Activated CD4-positive, alpha-beta T cell treated with anti-CD3 and anti-CD28 coated beads for 48 hours (primary cell): ENCODE measurements at regions not wholly inside any gene's neighbourhood (a gene's known extent, or its start where the extent isn't known, plus 50 kb on each side); places are given as distances from the start of the nearest gene placed in this dataset.
"Not testable (repeated sequence)": the region's sequence is repeated elsewhere in the genome, so short reads cannot be mapped to it uniquely, and the experiment has no call there.

Experiments
- DNase-seq: peaks from one replicate; pipeline ENCODE4 v3.0.0-alpha.2; 2020

DNA sequence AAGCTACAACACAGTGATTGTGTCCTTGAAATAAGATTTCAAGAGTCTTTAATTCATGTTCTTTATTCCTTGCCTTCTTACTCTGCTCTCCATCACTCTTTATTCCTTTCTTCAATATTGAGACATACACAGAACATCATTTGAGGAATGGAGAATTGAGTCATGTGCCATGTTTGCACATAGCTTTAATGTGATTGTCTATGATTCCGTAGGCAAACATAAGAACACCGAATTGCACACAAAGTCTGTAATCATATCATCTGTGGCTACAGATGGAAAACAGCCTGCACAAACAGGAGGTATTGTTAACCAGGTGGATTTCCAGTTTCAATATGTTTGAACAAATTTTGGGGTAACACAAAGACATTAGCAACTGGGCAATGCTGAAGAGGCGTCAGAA lies 571.6 kb upstream of the GJE1 start:
- DNase-seq, result no peak

DNA sequence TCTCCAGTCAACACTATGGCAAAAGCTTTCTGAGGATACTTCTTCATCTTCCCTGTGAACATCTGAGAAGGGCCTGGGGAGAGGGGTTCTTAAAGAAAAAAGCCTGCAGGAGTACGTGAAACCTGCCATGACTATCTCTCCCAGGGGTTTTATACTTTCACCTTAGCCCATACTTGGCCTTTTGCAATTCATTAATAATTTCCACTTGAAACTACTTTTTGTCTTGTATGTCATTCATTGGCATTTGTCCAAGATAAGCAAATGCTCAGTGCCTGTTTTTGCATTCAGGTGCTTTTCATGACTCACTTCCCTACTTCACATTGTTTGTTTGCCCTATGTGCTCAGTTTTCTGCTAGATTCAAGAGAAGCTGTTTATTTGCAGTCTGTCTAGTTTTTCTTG lies 580.3 kb upstream of the GJE1 start:
- DNase-seq, result no peak

DNA sequence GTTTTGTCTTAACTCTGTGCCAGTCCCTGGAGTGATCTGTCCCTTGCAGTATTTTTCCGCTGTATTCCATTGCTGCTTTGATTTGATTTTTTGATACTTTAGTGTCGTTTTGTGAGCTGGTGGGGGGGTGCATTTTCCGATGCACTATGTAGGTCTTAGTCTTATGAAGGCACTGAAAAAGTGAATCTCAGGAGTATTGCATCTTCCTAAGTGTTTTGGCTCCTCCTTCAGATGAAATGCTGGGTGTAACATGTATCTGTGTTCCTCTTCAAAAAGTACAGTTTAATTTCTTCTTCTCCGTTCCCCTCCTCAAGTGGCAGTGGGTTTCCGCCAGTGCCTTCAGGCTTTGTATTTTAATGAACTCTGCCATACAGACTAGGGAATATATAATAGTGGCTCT lies 580.7 kb upstream of the GJE1 start:
- DNase-seq, result no peak

DNA sequence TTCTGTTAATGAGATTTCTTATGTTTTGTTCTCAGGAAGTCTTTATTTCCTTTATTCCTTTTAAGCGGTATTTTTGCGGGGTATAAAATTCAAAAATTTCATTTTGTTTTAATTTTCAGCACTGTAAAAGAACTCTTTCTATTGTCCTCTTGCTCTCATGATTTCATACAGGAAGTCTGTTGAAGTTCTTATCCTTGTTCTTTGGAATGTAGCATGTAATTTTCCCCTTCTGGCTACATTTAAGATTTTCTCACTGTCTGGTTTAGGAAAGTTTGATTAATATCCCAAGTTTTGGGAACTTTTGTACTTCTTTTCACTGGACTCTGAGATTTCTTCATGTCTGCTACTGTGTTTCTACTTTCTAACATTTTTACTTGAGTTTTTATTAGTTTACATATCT lies 581.4 kb upstream of the GJE1 start:
- DNase-seq, result no peak

DNA sequence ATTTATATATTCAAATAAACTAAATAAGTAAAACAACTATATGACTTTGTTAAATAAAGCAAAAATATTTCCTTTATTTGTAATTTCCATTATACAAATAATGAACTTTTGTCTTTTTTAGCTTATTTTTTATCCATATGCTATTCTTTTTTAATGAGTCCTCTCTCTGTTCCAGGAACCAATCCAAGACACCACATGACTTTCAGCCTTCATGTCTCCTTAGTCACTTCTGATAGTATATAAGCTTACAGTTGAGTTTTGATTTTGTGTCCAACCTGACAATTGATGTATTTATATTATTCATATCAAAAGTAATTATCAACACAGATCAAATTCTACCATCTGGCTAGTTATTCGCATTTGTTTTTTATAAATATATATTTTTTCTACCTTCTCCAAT lies 582.3 kb upstream of the GJE1 start:
- DNase-seq, result no peak

DNA sequence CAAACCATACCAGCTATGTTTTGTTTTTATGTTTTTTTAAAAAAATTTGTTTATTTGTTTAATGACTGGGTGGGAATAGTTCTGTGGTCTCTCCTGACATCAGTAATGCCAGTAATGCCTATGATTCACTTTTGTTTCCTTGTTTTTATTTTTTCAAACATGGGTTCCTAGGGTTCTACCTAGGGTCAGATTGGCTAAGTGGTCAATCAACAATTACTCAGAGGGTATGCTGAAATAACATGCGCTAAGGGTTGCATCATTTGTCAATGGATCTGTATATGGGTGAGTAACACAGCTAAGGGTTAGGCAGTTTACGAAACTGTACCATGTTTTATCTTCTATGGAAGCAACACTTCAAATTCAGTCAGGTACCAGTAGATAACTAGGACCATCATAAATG lies 583.8 kb upstream of the GJE1 start:
- no peak for DNase-seq

DNA sequence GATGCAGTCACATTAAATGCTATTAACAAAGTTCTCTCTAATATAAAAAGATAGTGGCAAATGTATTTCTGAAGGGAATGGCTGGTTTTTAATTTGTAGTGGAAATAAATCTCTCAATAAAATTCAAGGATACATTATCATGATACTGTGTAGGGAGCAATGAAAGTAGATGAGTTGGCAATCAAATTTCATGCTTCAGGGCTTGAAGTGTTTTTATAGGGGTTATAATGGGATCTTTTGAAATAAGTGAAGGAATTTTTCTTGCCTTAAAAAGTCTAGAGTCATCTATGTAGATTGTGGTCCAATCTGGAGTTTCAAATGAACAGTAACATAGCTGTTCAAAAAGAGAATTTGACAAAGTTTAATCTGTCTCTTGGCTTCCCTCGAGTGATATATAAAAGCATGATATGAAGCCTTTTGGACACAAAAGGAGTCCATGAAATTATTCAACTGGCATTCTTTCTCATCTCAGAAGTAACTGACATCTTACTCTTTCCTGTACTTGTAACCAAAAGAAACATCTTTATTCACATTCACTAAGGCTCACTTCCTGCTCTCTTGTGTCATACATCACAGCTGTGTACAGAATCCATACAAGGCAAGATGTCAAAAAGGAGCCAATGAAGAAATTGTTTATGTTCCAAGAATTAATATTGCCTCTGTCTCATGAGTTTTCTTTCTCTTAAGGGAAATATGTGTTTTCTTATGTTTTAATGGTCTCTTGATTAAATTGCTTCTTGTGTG lies 591.0 kb upstream of the GJE1 start:
- DNase-seq, result no peak

DNA sequence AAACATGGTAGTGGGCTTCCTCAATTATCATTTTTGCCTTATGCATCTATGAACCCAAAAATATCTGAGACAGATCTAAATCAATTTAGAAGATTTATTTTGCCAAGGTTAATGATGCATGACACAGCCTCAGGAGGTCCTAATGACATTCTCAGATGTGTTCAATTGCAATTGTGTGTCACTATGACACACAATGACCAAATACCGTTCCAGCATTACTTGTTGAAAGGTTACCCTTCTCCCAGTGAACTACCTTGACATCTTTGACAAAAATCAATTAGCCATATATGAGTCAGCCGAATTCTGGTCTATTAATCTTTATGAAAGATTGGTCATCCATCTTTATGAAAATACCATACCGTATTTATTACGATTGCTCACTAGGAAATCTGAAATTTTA lies 592.5 kb upstream of the GJE1 start:
- no peak for DNase-seq

DNA sequence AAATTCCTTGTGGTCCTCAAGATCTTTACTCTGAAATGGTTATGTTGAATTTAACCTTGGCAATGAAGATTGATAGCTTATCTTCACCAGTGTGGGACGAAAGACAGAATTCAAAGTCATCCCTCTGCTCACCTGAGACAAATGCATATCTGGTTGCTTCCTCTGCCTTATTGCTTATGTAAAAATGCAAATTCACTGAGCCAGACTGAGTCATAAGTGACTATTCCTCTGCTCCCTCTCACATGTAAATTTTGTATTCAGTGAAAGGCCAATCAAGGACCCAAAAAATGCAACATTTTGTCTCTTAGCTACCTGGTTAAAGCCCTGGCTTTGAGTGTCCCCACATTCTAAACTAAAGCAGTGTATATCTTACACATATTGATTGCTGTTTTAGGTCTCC lies 593.1 kb upstream of the GJE1 start:
- no peak for DNase-seq

DNA sequence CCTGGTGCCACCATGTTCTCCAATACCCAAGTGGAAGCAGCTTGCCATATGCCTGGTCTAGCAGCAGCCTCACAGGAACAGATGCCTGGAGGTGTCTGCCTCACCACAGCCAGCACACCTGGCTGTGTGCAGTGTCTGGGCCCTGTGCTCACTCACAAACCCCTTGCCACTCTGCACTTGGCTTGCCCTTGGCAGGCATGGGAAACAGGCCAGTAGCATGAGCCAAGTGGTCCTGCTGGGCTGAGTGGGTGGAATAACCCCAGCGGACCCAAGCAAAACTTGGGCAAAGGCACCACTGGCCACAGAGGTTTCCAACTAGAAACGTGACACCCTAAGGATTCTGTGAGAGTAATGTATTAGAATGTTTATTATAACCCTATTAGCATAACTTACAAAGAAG lies 600.5 kb upstream of the GJE1 start:
- no peak for DNase-seq

DNA sequence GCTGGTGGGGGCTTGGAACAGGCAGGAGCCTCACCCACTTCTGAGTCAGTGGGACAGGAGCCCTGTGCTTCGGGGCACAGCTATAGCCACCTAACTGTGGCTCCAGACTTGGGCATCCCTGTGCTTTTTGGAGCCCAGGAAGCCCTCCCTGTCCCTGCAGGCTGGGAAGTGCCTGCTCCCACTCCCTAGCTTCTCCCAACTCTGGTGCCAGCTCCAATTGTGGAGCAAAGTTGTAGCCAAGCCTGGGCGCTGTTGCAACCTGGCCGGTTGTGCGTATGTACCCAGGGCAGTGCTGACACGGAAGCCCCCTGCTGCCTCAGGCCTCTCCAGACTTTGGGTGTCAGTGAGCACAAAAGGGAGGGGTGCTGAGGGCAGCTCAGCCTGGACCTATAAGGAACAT lies 601.7 kb upstream of the GJE1 start:
- no peak for DNase-seq

DNA sequence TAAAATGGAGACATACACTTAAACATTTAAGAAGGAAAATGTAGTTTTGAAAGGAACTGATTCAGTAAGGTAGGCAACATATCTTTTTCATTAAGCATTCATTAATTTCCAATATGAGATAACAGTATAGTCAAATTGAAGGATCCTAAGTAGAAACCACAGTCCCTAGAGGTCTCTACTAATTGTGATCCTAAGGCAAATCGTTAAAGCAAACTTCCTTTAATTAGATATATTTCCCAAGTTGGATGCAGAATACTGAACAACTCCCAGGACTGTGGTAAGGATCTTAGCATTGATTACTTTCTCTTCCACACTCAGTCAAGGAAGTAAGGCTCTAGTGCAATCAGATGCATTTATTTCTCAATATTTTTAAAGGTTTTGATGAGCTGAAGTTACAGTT lies 604.1 kb upstream of the GJE1 start:
- DNase-seq, result no peak

DNA sequence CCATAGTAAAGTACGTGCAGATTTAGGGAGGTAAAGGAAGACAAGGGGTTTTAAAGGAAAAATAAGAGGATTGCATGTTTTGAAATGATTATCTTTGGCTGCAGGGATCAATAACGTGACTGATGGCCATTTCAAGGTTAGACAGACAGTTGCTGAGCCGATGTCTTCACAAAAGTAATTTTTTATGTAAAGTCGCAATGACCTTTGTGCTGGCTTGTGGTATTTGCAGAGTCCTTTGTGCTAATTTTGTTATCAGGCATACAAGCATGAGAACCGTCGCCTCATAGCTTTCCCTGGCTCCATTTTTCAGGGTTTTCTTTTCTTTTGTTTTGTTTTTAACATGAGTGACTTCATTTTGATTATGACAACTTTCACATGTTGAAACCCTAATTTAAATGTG lies 605.7 kb upstream of the GJE1 start:
- DNase-seq, result no peak

DNA sequence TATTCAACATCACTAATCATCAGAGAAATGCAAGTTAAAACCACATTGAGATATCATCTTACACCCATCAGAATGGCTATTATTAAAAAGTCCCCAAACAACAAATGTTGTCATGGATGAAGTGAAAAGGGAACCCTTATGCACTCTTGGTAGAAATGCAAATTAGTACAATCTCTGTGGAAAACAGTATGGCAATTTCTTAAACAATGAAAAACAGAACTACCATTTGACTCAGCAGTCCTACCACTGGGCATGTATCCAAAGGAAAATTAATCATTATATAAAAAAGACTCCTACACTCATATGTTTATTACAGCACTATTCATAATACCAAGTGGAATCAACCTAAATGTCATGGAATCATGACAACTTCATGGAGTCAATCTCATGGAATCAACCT lies 611.3 kb upstream of the GJE1 start:
- DNase-seq, result no peak

DNA sequence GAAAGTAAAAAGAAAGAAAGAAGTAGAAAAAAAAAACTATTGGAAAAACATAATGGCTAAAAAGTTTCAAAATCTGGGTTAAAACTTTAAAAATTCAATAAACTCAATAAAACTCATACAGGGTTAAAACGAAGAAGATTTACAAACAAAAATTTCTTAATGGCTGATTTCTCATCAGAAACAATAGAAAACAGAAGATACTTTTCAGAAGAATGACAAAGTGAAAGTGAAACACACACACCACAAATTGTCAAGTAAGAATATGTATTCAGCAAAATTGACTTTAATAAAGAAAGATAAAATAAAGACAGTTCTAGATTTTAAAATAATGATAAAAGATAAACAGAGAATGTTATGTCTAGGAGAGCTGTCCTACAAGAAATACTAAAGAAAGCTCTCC lies 618.9 kb upstream of the GJE1 start:
- DNase-seq, result no peak

DNA sequence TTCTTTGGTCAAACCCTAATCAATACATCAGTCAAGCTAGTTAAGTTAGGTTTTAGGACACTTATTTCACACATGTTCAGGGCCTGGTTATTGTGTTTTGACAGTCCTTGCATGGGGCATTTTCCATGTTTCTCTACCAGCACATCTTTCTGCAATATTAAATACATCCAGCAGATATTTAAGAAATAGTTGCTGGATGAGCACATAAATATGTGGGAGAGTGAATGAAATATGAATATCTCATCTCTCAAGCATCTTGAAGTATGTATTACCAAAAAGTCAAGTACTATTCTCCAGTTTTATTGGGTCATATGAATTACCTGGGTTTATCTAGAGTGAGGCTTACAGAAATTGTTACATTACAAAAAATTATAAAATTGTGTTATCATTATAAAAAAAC lies 621.9 kb upstream of the GJE1 start:
- DNase-seq, result no peak

DNA sequence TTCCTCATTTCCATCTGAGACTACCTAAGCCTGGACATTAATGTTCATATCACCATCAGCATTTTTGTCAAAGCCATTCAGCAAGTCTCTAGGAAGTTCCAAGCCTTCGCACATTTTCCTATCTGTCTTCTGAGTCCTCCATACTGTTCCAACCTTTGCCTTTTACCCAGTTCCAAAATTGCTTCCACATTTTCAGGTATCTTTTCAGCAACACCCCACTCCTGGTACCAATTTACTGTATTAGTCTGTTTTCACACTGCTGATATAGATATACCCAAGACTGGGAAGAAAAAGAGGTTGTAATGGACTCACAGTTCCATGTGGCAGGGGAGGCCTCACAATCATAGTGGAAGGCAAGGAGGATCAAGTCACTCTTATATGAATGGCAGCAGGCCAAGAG lies 626.7 kb upstream of the GJE1 start:
- DNase-seq, result not testable (repeated sequence)

DNA sequence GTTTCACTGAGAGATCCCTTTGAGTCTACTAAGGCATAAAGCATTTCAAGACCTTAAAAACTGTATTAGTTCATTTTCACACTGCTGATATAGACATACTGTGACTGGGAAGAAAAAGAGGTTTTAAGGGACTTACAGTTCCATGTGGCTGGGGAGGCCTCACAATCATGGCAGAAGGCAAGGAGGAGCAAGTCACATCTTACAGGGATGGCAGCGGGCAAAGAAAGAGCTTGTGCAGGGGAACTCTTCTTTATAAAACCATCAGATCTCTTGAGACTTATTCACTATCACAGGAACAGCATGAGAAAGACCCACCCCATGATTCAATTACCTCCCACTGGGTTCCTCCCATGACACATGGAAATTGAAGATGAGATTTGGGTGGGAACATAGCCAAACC lies 628.4 kb upstream of the GJE1 start:
- DNase-seq, result not testable (repeated sequence)

DNA sequence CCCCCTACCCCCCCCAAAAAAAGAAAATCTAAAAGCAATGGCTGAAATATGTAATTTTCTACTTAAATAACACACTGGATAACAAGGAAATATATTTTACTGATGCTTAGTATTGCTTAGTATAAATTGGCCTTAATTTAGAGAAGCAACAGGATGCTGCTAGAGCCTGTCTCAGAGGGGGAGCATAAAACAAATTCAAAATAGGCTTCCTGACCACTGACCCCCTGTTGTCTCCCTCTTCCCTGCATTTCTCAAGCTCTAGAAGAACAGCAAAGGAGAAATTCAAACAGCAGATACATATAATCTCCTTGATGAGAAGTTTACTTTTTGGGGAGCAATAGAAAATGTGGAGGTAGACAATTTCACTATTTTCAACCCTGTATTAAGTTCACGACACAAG lies 631.1 kb upstream of the GJE1 start:
- no peak for DNase-seq

DNA sequence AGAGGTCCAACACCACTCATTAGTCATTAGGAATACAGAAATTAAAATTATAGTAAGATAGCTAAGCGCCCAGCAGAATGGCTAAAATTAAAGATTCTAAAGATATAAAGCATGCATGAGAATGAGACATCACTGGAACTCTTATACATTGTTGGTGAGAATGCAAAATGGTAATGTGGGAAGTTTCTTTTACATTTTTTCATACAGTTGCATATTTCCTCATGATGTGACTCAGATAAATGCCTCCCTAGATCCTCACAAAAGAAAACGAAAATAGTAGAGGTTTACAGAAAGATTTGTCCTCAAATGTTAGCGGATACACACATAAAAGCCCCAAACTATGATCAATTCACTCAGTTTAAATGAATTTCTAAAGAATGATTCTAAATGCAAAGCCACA lies 633.7 kb upstream of the GJE1 start:
- DNase-seq, result no peak

DNA sequence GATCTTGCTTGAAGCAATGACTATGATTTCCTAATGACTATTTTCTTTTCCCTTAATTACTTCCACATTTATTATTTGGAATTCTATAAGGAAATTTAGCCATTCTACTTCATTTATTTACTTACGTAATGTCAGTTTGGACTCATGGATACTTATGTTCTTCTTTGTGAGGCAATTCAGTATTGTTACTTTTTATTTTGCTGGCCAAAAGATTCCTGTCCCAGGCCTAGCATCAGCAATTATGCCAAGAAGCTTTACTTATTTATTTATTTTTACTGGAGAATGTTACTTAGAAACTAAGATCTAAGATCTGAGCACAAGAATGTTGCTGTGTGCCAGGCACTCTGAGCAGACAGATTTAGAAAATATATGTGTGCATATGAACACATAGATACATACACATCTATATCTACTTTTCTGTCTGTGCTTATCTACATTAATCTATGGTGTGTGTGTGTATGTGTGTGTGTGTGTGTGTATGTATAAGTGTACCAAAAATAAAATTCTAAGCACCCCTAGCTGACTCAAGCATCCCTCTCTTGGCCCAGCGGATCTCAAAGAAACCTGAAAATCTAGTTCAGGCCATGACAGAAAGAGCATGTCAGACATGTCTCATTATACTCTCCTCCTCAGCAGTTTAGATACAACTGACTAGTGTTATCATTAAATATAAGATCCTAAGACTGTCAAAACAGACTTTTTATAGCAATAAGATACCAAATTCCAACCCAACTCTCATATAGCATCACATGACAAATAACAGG lies 640.0 kb upstream of the GJE1 start:
- no peak for DNase-seq

DNA sequence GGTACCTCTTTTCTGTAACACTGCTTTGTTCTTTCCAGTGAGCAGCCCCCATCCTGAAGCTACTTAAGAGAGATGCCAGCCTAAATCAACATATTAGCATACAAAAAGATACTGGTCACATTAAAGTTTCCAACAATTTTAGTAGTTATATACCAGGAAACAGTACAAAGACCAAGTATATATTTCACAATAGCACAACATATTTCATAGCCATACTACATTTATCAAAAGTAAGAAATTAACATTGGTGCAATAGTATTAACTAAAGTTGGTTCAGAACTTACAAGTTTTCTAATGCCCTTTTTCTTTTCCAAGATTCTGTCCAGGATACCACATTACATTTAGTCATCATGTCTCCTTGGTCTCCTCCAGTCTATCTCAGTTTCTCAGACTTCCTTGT lies 641.0 kb upstream of the GJE1 start:
- no peak for DNase-seq

DNA sequence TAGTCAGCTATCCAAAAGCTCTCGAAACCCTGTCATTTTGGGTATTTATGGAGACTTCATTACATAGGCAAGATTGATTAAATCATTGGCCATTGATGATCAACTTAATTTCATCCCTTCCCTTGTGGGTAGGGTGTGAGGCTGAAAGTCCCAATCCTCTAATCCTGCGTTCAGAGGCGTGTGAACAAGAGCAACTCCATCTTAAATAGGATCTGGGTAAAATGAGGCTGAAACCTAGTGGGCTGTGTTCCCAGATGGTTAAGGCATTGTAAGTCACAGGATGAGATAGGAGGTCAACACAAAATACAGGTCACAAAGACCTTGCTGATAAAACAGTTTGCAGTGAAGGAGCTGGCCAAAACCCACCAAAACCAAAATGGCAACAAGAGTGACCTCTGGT lies 641.7 kb upstream of the GJE1 start:
- no peak for DNase-seq

DNA sequence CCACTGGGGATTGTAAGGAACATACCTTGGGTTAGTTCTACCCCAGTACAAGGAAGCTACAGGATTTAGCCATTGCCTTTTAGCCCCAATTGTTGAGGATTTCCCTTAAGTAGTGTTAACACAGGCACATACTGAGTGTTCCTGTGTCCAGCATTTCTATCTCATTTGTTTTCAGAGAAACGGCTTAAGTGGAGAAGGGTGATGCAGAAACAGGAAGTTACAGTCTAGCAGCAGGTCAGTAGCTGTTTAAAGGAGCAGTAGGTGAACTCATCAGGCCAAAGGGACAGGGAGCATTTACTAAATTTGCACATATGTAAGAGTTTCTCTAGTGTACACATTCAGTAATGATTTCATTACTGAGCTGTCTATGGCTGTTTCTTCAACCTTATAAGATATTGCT lies 644.2 kb upstream of the GJE1 start:
- DNase-seq, result no peak

DNA sequence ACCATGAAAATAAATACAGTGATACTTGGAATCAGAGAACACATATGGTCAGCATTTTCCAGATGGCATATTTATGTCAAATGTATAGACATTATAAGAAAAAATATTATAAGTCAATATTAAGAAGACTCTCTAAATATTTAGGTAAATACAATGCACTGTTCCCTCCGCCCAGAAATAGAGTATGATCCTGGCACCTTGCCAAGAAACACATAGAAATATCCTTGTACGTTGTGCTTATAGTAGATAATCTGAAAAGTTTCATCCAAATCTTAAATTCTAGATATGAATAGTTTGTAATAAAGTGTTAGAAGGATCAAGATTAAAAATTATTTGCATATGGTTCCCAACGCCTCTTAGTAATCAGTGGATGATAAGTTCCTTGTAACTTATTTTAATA lies 645.8 kb upstream of the GJE1 start:
- no peak for DNase-seq
